ENCODE measurements at regions not wholly inside any gene's neighbourhood (a gene's known extent, or its start where the extent isn't known, plus 50 kb on each side); places are given as distances from the start of the nearest gene placed in this dataset.

GRCh38 chr2:228540976-228541375 is 359.5 kb upstream of the SPHKAP start:
- DNase-seq: no peak
- no peak overlapping the region for H3K27ac ChIP-seq
- no peaks in the 10 kb centered on the region for H3K4me1 ChIP-seq
- no peak overlapping the region for H3K4me3 ChIP-seq
- intact Hi-C loops (cut with DNase I): no loop called here
- TF ChIP-seq, protein P1, sequence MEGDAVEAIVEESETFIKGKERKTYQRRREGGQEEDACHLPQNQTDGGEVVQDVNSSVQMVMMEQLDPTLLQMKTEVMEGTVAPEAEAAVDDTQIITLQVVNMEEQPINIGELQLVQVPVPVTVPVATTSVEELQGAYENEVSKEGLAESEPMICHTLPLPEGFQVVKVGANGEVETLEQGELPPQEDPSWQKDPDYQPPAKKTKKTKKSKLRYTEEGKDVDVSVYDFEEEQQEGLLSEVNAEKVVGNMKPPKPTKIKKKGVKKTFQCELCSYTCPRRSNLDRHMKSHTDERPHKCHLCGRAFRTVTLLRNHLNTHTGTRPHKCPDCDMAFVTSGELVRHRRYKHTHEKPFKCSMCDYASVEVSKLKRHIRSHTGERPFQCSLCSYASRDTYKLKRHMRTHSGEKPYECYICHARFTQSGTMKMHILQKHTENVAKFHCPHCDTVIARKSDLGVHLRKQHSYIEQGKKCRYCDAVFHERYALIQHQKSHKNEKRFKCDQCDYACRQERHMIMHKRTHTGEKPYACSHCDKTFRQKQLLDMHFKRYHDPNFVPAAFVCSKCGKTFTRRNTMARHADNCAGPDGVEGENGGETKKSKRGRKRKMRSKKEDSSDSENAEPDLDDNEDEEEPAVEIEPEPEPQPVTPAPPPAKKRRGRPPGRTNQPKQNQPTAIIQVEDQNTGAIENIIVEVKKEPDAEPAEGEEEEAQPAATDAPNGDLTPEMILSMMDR (IDR thresholded peaks at IDR 0.05): no peak
- no peaks in the 10 kb centered on the region for H3K9me3 ChIP-seq
- no peak overlapping the region for H3K9ac ChIP-seq (ENCODE audit: low read depth in 2 of 2, low read length in 2 of 2)
- H3K27me3 ChIP-seq: no peaks in the 10 kb centered on the region
- H3K36me3 ChIP-seq: no peaks in the 10 kb centered on the region

GRCh38 chr2:228535396-228535795 is 353.9 kb upstream of the SPHKAP start:
- no peak overlapping the region for H3K27ac ChIP-seq

DNA sequence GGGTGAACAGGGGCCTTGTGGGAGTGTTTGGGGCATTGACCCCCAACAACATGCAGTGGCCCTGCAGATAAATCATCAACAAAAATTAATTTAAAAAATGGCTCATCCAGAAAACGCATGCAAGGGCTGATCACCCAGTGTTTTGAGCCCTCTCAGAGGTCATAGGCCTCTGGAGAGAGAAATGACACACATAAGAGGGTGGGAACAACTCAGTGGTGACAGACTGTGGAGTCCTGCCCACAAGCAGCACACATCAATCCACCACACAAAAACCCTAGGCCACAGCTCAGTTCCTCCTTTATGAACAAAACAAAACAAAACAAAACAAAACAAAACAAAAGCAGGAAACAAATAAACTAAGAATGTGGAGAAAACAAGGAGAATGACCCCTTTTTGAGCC is 351.7 kb upstream of the SPHKAP start:
- Histone ChIP-seq H3K4me3 (no peak overlapping the region), H3K27me3 (no peaks in the 10 kb centered on the region), H3K27ac (no peak overlapping the region), H3K36me3 (no peaks in the 10 kb centered on the region), H3K9ac (ENCODE audit: low read depth in 2 of 2, low read length in 2 of 2) (no peak overlapping the region), H3K9me3 (no peaks in the 10 kb centered on the region), H3K4me1 (no peaks in the 10 kb centered on the region)
- DNase-seq: no peak
- TF ChIP-seq, protein P1 (IDR thresholded peaks at IDR 0.05): no peak
- intact Hi-C loops (cut with DNase I): no loop called here

More at GRCh38 chr2:228535396-228535795, 353.9 kb upstream of the SPHKAP start:
- Histone ChIP-seq H3K4me3 (no peak overlapping the region), H3K27me3 (no peaks in the 10 kb centered on the region), H3K4me1 (no peaks in the 10 kb centered on the region), H3K9ac (ENCODE audit: low read depth in 2 of 2, low read length in 2 of 2) (no peak overlapping the region), H3K36me3 (no peaks in the 10 kb centered on the region), H3K9me3 (no peaks in the 10 kb centered on the region)
- DNase-seq: no peak
- TF ChIP-seq, protein P1 (IDR thresholded peaks at IDR 0.05): no peak
- intact Hi-C loops (cut with DNase I): no loop called here

GRCh38 chr2:228532233-228532632 is 350.7 kb upstream of the SPHKAP start:
- Histone ChIP-seq H3K9me3 (no peaks in the 10 kb centered on the region), H3K36me3 (no peaks in the 10 kb centered on the region), H3K27me3 (no peaks in the 10 kb centered on the region), H3K27ac (no peak overlapping the region), H3K4me3 (no peak overlapping the region), H3K9ac (ENCODE audit: low read depth in 2 of 2, low read length in 2 of 2) (no peak overlapping the region), H3K4me1 (no peaks in the 10 kb centered on the region)
- TF ChIP-seq, protein P1 (IDR thresholded peaks at IDR 0.05): no peak
- intact Hi-C loops (cut with DNase I): no loop called here
- DNase-seq: no peak

DNA sequence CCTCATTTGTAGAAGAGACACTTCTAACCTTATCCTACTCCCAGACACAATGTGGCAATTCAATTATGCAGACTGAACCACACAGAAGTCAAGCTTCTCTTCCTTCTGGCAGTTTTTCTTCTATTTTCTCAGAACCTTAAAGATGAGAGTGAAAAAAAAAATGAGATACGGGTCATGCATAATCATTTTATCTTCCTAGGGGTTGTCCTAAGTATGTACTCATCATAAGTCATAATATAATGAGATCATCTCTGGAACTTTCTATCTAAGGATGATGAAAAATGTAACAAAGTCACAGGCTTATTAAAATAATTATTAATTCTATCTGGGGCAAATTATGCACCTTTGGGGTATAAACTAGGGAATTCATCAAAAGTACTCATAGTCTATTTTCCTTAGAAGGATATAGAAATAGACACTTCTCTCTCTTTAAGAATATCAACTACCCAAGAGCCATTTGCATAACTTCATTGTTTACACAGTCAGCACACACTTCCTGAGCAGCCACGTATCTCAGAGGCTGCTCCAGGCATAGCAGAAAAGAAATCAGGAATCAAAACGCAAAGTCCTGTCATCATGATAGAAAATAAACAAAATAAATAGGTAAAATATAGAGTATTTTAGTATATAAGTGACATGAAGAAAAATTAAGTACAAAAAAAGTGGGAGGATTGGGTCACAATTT is 345.9 kb upstream of the SPHKAP start:
- H3K9ac ChIP-seq (ENCODE audit: low read depth in 2 of 2, low read length in 2 of 2): no peak overlapping the region
- TF ChIP-seq, protein P1 (IDR thresholded peaks at IDR 0.05): no peak
- no peak overlapping the region for H3K27ac ChIP-seq
- intact Hi-C loops (cut with DNase I): no loop called here
- no peak overlapping the region for H3K4me3 ChIP-seq
- no peaks in the 10 kb centered on the region for H3K27me3 ChIP-seq
- no peaks in the 10 kb centered on the region for H3K9me3 ChIP-seq
- no peak for DNase-seq
- H3K36me3 ChIP-seq: no peaks in the 10 kb centered on the region
- no peaks in the 10 kb centered on the region for H3K4me1 ChIP-seq
